Stimulated activated naive CD8-positive, alpha-beta T cell treated with anti-CD3 and anti-CD28 coated beads, Interleukin-15, Interleukin-2, amounts not matched to agents 100 U/mL and 50 U/mL, for 24 hours (primary cell): ENCODE measurements at regions not wholly inside any gene's neighbourhood (a gene's known extent, or its start where the extent isn't known, plus 50 kb on each side); places are given as distances from the start of the nearest gene placed in this dataset.

Experiments
- ATAC-seq: fragments of 150-1000 bp; cut with Tn5 transposase; one replicate; pipeline ENCODE4 v1.10.0; 2021
- DNase-seq: peaks from one replicate; pipeline ENCODE4 v3.0.0; 2021

DNA sequence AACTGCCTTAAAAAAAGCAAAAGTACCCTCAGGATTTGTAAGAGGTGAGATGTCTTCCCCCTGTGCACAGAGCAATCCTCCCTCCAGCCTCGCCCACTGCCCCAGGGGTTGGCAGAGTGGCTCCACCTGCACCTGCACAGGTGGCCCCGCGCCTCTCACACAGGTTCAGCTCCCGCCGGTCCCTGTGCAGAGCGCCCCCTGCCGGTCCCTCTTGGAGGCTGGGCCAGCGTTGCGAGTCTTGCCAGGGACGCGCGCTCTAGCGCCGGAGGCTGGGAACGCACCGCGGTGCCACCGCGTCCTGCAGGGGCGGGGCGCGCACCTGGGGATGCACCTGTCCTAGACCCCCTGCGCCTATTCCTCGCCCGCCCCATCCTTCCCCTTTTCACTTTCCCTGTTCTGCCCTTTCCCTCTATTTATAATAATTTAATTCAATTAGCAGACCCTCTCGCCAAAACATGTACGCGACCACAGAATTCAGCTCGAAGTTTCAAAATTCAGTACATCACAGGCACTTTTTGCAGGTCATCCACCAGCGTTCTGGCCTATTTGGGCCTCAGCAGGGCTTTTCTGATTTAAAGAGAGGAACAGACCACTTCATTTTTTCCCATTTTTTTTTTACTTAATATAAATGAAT is 618.6 kb downstream of the AACS start:
- peak; percentile 49 for ATAC-seq
- DNase-seq, result peak; percentile 55

DNA sequence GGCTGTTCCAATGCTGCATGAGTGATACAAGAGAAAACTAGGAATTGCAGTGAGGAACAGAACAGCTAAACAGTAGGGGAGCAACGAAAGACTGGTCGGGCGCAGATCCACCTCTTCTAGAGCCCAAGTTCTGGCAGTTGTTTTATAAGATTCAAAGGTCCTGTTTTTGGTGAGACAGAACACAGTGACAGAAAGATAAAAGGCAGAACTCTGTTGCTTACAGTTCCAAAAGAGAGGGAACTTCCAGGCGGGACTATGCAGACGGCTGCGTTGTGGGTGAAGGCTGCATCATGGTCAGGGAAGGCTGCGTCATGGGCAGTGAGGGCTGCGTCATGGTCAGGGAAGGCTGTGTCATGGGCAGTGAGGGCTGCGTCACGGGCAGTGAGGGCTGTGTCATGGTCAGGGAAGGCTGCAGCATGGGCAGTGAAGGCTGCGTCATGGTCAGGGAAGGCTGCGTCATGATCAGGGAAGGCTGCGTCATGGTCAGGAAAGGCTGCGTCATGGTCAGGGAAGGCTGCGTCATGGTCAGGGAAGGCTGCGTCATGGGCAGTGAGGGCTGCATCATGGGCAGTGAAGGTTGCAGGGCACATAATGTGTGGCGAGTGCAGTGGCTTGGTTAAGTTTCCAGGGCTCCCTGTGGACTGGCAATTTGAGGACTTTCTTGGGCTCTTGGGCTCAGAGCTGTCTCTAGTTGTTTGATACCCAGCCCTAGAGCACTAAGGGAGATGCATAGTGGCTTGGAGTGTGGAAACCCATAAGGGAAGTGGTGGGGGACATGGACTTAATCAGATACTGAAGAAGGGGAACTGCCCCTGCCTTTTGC is 619.9 kb downstream of the AACS start:
- ATAC-seq, result no peak
- DNase-seq, result no peak

DNA sequence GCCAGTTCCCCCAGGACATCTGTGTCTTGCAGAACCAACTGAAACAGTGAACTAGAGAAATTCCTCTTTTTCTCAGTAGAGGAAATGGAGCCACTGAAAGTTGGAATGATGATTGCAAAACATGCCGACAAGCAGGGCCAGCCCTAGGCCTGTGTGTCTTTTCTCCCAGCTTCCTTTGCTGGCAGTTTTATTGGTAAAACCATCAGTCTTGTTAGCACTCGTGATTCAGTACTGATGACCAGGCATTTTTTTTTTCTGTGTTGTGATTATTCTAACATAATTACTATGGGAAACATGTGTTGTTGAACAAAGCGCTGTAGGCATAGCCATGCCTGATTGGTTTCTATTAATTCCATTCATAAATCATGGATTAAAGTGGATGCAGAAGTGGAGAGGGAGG is 620.7 kb downstream of the AACS start:
- no peak for DNase-seq
- ATAC-seq, result no peak

DNA sequence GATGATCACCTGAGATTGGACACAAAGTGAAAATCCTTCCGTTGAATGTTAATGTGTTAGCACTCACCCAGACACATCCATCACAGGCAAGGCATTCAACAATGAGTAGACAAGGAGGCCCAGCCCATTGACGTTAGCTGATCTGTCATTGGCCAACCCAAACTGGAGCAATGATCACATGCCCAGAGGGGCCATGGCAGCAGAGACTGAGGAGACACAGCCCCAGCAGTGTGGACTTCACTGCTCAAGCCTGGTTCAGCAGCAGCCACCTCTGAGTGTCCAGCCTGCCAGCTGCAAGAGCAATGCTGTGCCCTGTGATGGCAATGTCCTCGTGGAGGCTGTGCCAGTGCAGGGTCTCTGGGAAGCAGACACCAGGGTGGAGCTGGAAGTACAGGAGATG is 622.2 kb downstream of the AACS start:
- DNase-seq (no peak), ATAC-seq (no peak)

DNA sequence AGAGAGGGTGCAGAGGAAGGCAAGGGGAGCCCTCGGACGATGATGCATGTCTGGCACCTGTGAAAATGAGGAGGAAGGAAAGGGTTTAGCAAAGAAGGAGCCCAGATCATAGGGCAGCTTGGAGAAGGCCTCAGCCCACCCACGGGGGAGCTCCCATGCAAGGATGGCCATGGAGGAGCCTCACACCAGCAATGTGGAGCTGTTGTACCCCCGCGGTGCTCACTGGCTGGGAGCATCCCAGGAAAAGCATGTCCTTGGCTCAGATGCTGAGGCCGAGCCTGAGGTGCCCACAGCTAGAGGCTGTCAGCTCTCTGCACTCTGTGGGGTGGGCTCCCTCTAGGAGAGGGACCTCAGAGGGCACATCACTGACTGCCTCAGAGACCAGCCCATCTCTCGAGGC is 622.6 kb downstream of the AACS start:
- DNase-seq, result no peak
- ATAC-seq, result no peak

DNA sequence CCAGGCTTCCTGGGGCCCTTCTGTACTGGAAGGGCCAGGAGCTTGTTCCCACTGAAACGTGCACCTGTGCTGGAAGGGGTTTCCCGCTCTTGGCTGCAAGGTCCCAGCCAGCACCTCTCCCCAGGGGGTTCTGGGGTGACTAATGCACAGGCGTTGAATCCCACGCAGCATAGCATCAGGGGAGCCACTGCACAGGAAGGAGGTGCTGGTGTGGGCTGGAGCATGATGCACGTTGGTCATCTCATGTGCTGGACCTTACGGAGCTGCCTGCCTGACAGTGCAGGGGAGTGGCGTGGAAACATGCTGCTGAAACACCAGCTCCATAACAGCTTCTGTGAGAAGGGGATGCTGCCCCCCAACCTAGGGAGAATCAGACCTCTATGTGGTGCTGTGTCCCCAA is 623.0 kb downstream of the AACS start:
- no peak for DNase-seq
- ATAC-seq, result no peak

DNA sequence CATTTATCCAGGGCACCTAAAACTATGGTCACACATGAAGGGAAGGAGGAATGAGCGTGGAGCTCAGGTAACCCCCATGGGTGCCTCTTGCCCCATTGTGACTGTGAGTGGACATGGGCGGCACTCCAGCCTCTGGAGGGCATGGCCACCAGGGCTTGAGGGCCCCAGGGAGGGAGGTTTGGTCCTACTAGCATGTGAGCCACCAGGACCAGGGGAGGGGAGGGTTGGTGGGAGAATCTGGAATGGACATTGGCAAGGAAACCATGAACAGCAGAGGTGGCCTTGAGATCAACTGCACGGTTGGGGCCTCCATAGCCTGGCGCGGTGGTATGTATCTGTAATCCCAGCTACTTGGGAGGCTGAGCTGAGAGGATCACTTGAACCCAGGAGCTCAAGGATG is 623.6 kb downstream of the AACS start:
- DNase-seq, result no peak
- ATAC-seq, result no peak

DNA sequence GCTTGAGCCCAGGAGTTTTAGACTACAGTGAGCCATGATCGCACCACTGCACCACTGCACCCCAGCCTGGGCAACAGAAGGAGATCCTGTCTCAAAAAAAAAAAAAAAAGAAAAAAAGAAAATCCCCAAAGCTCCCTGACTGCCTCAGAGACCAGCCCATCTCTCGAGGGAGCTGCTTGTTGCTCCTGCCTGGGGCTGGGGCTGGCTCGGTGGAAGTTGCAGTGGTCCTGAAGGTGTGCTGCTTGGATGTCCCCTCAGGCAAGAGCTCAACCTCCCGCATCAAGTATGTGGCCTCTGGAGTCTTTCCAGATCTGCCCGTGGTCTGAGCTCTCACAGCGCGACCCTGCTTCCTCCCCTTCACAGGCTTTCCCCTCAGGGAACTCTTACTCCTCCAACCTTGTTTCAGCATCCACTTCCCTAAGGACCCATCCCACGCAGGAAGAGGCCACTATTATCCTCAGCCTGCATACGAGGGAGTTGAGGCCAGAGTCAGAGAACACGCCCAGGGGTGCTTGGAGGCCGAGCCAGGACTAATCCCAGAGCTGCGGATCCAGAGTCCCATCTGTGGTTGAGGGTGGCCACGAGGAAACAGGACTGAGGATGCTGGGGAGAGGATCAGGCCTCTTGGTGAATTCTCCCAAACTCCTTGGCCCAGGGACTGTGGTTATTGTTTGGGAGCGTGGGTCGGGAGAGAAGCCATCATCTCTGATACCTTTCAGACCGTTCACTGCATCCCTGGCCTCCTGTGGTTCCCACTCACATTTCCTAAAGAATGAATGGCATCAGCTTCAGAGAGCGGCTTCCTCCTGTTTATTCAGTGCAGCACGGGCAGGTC is 624.6 kb downstream of the AACS start:
- ATAC-seq (no peak), DNase-seq (no peak)

DNA sequence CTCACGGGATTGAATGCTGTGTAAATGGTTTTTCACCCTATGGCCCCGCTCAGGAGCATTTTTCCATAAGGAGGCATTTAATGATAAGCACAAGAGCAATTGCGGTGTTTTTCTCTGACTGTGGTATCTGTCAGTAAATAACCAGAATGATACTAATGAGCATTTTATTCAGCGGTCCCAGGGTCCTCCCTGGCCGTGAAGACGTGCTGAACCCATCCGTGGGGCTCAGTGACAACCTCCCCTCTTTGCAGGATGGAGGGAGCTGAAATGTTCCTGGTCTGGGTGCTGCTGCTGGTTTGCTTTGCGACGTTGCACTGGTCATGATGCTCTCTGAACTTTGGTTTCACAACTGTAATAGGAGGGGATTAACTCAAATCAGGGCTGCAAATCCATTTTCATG is 625.6 kb downstream of the AACS start:
- DNase-seq (no peak), ATAC-seq (no peak)

DNA sequence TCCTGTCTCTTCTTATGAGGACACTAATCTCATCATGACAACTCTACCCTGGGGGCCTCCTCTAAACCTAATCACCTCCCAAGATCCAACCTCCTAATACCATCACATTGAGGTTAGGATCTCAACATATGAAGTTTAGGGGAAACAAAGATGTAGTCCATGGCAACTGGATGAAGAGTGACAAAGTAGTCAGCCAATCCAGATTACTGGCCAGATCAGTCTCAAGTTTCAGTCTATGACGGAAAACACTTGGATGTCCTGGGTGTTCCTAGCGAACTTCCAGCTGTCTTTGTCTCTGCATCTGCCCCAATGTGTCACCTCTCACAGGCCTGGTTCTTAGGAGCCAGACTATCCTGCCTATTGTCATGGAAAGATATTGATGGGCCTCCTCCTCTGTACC is 630.8 kb downstream of the AACS start:
- DNase-seq (no peak), ATAC-seq (no peak)

DNA sequence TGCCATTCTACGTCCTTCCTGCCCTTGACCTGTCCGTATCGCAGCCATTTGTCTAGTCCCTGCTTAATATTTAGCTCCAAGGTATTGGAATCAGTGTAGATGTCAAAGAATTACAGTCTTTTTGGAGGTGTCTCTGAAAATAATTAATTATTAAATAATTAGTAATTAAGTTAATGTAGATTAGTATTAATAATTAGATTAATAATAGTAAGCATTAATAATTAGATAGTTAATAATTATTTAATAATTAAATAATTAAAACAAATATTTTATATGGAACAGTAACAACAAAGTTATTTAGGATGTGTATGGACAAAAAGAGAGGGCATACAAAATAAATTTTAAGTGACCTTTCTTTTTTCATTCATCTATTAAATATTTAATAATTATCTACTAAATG is 639.6 kb downstream of the AACS start:
- ATAC-seq (no peak), DNase-seq (no peak)

DNA sequence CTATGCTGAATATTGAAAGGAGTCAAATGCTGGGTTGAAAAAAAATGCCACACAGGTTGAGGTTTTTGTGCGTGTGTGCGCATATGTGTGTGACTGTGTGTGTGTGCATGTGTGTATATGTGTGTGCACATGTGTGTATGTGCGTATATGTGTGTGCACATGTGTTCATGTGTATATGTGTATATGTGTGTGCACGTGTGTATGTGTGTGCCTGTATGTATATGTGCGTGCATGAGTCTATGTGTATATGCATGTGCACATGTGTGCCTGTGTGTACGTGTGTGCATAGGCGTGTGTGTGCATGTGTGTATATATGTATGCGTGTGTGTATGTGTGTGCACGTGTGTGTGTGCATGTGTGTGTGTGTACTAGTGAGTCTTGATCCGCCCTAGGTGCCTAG is 655.7 kb downstream of the AACS start:
- no peak for ATAC-seq
- no peak for DNase-seq

DNA sequence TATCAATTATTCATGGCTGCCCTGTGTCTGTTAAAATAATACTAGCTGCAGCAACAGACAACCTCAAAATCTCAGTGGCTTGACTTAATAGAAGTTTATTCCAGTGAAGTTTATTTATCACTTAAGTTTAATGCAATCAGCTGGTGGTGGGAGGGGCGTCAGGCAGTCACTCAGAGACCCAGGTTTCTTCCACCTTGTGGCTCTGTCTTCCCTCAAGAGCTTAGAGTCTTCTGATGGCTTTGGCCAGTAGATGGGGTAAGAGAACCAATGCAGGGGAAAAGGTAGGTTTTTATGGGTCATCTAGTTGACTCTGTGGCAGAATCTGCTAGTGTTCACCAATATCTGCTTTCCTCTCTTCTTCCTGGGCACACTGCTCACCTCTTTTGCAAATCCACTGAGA is 668.9 kb downstream of the AACS start:
- no peak for ATAC-seq
- DNase-seq, result no peak

DNA sequence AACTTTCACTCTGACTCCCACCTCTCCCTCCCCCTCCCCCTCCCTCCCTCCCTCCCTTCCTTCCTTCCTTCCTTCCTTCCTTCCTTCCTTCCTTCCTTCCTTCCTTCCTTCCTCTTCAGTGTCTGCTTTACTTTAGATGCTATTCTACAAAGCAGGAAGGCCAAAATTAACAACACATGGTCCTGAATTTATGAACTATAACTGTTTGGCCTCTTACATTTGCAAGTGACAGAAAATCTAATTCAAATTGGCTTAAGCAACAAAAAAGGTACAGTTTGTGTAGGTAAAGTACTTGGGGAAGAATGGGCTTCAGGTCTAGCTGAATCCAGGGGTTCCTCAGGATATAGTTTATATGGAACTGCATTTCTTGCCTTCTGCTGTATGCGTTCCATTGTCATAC is 673.0 kb downstream of the AACS start:
- no peak for DNase-seq
- ATAC-seq, result no peak

DNA sequence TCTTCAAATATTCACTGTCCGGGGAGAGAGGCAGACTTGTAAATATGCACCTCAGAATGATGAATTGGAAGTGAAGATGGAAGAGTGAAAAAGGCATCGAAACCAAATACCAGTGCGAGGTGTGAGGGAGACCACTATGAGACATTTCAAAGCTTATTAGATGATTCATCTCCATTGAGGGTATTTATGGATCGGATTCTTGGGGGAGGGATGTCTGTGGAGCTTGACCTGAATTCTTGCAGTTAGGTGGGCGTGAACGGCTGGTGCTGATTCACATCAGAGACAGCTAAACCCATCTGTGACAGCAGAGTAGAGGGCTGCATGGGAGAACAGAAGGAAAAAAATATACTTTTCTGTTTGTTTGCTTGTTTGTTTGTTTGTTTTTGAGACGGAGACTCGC is 677.2 kb downstream of the AACS start:
- no peak for DNase-seq
- no peak for ATAC-seq

DNA sequence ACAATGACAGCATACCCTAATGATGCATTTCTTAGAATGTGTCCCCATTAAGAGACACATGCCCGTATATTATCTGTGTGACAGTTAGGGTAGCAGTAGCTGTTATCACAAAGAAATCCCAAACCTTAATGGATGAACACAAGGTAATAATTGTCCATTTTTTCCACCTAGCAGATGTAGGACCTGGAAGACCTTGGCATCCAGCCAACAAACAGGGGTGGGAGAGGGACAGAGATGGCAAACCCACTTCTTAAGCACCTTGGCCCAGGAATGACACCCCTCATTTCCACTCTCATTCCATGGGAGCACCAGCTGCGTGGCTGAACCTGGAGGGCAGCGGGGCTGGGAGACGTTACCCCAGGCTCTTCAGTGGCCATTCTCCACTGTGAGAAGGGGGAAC is 679.0 kb downstream of the AACS start:
- ATAC-seq (no peak), DNase-seq (no peak)

DNA sequence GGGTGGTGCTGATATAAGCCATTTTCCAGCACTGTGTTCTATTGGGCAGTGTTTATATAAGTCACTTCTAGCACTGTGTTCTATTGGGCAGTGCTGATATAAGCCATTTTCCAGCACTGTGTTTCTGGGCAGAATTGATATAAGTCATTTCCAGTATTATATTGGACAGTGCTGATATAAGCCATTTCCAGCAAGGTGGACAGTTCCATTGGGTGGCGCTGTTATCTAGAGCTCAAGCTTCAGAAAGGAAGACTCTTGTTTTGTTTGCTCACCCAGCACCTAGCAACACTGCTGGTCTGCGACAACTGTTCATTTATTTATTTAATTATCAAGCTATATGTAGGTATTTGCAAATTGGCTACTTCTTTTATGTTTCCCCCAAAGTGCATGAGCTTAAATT is 690.3 kb downstream of the AACS start:
- no peak for ATAC-seq

DNA sequence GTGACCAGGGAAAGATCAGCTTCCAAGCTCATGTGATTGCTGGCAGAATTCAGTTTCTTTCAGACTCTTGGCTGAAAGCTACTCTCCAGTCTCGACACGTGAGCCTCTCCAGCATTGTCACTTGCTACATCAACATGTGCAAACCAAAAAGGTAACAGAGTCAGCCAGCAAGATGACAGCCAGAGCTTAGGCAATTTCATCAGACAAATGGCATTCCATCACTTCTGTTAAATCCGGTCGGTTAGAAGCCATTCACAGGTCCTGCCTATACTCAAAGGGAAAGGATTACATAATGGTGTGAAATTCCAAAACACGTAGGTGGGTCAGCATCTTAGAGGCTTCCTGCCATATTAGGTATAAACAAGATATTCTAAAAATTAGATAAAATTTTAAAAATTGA is 700.9 kb downstream of the AACS start:
- ATAC-seq (no peak), DNase-seq (no peak)

More for the DNA sequence above, 690.3 kb downstream of the AACS start:
- DNase-seq, result no peak

DNA sequence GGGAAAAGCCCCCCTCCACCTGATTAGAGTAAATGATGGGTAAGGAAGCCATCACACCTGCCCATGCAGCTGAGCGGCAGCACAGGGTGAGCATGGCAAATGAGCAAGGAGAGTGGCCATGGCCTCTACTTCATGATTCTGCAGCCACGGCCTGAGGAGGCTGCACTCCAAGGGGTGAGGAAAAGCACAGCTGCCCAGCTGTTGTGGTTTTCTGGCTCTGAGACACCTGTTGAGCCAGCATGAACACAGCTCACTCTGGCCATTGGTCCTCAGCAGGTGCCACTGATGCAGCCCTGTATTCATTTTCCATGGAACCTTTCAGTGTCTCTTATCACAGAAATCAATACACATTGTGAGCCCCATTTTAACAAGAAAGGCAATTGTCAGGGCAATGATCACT is 707.2 kb downstream of the AACS start:
- ATAC-seq (no peak), DNase-seq (no peak)

DNA sequence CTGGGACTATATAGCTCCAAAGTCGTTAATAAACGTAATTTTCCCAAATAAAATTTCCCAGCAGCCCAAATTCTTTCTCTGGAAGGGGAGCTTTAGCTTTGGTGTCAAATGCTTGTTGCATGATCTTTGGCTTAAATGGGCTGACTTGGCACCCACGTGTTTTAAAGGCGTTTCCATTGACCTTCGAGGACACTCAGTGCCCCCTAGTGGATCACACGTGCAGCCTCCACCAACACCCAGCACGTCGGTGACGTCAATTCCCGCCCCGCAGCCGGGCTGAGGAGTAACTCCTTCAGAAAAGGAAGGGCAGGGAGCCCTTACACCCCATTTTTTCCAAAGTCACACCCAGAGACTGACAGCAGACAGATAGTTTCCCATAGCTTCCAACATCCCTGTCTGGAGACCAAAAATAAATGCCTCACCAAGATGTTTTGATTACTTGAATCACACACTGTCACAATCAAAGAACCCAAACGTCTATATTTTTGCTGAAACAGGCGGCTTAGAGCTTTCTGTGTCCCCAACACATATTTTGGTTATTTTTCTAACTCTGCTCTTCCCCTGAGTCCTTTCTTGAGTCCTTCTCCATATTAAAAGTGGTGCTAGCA is 707.9 kb downstream of the AACS start:
- peak; percentile 31 for DNase-seq
- ATAC-seq, result no peak

DNA sequence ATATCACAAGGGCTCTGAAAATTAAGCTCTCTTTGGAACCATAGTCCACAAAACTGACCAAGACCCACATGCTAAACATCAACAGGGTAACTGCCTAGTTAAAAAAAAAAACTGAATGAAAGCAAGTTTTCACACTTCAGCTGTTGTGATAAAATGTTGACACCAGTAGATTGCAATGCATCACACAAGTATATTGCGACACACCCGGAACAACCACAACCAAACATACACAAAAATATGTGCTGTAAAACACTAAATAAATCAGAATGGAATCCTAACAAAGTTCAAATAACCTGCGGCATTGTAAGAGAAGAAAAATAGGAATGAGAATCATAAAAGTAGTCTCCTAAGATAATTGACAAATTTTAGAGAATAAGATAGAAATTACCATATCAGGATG is 710.3 kb downstream of the AACS start:
- no peak for ATAC-seq

DNA sequence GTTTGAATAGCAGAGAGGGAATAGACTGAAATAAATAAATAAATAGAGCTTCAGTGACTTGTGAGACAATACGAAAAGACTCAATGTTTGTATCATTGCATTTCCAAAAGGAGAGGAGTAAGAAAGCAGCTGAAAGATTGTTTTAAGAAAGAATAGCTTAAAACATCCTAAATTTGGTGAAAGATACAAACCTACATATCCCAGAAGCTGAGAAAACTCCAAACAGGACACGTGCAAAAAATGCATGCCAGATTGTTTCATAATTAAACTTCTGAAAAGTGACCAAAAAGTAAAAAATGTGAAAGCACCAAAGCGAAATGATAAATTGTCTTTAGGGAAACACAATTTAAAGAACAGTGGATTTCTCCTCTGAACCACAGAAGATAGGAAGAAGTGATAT is 711.0 kb downstream of the AACS start:
- no peak for ATAC-seq
- DNase-seq, result no peak

More for the DNA sequence above, 710.3 kb downstream of the AACS start:
- DNase-seq, result no peak

DNA sequence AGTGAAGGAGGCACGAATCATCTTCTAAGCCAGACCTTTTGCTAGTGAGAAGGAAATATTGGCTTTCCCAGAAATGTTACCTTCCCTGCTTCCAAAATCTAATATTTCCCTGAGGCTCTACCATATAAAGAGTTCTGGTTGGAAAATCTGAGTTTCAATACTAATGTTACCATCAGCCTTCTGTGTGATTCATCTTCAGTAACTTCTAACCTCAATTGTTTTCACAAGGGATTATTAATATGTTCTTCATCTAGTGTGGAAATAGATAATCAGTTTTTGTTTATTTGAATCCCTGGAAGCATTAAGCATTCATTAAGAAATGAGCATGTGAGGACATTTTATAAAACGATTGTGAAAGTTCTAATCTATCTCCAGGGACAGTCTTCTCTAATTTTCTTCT is 720.9 kb downstream of the AACS start:
- no peak for ATAC-seq
- DNase-seq, result no peak
